SK-N-SH treated with all-trans-retinoic acid at 6 μM for 48 hours (cell line): ENCODE measurements at regions not wholly inside any gene's neighbourhood (a gene's known extent, or its start where the extent isn't known, plus 50 kb on each side); places are given as distances from the start of the nearest gene placed in this dataset.

Experiments used
- ATAC-seq: fragments of 200-7000 bp; cut with Tn5 transposase; 3 replicates; pipeline ENCODE4 v1.9.1; 2020; ENCODE audit warnings: mild to moderate bottlenecking, moderate library complexity
- ARNTL ChIP-seq: fragments of 450-650 bp; formaldehyde crosslinking; IDR thresholded peaks from 2 replicates; pipeline ENCODE4 v1.5.0; 2020; ENCODE audit warnings: low read depth, mild to moderate bottlenecking, moderate library complexity, borderline replicate concordance
- BACH2 ChIP-seq: fragments of 250-450 bp; sonication (Bioruptor Pico); IDR thresholded peaks from 2 replicates; pipeline ENCODE4 v1.9.0; 2021; ENCODE audit warnings: mild to moderate bottlenecking, borderline replicate concordance
- CSDC2 ChIP-seq: fragments of 250-450 bp; sonication (Bioruptor Pico); IDR thresholded peaks from 2 replicates; pipeline ENCODE4 v1.5.0; 2020; ENCODE audit warnings: mild to moderate bottlenecking, moderate library complexity
- CSRNP3 ChIP-seq: fragments of 250-450 bp; sonication (Bioruptor Pico); IDR thresholded peaks from 2 replicates; pipeline ENCODE4 v1.5.1; 2021; ENCODE audit warnings: mild to moderate bottlenecking, moderate library complexity
- ESRRG ChIP-seq: fragments of 250-450 bp; sonication (Bioruptor Pico); IDR thresholded peaks from 2 replicates; pipeline ENCODE4 v1.6.1; 2021; ENCODE audit warnings: mild to moderate bottlenecking
- GLIS3 ChIP-seq: fragments of 250-450 bp; sonication (Bioruptor Pico); IDR thresholded peaks from 2 replicates; pipeline ENCODE4 v1.5.0; 2020; ENCODE audit warnings: mild to moderate bottlenecking, moderate library complexity
- ISL1 ChIP-seq: fragments of 250-450 bp; sonication (Bioruptor Pico); IDR thresholded peaks from 2 replicates; pipeline ENCODE4 v2.1.2; 2022; ENCODE audit warnings: mild to moderate bottlenecking, moderate library complexity
- OSR1 ChIP-seq: fragments of 250-450 bp; sonication (Bioruptor Pico); IDR thresholded peaks from 2 replicates; pipeline ENCODE4 v1.8.0; 2022; ENCODE audit warnings: moderate library complexity, mild to moderate bottlenecking, inconsistent platforms
- PATZ1 ChIP-seq: fragments of 250-450 bp; sonication (Bioruptor Pico); IDR thresholded peaks from 2 replicates; pipeline ENCODE4 v1.8.0; 2020; ENCODE audit warnings: mild to moderate bottlenecking, moderate library complexity, borderline replicate concordance
- POU6F1 ChIP-seq: fragments of 250-450 bp; sonication (Bioruptor Pico); IDR thresholded peaks from 2 replicates; pipeline ENCODE4 v1.8.0; 2021; ENCODE audit warnings: low read depth, mild to moderate bottlenecking, moderate library complexity, borderline replicate concordance
- PPARA ChIP-seq: fragments of 250-450 bp; sonication (Bioruptor Pico); IDR thresholded peaks from 2 replicates; pipeline ENCODE4 v1.5.0; 2020; ENCODE audit warnings: mild to moderate bottlenecking, borderline replicate concordance
- RARB ChIP-seq: fragments of 250-450 bp; sonication (Bioruptor Pico); IDR thresholded peaks from 2 replicates; pipeline ENCODE4 v1.8.0; 2021; ENCODE audit warnings: mild to moderate bottlenecking, moderate library complexity
- SNAI2 ChIP-seq: fragments of 250-450 bp; sonication (Bioruptor Pico); IDR thresholded peaks from 2 replicates; pipeline ENCODE4 v1.5.0; 2020; ENCODE audit warnings: mild to moderate bottlenecking, moderate library complexity
- TCF4 ChIP-seq: fragments of 250-450 bp; sonication (Bioruptor Pico); IDR thresholded peaks from 2 replicates; pipeline ENCODE4 v1.8.0; 2021; ENCODE audit warnings: mild to moderate bottlenecking, moderate library complexity, borderline replicate concordance
- TOX ChIP-seq: fragments of 250-450 bp; sonication (Bioruptor Pico); IDR thresholded peaks from 2 replicates; pipeline ENCODE4 v1.8.0; 2021; ENCODE audit warnings: mild to moderate bottlenecking, moderate library complexity, borderline replicate concordance
- TSHZ2 ChIP-seq: fragments of 250-450 bp; sonication (Bioruptor Pico); IDR thresholded peaks from 2 replicates; pipeline ENCODE4 v1.5.0; 2020; ENCODE audit warnings: mild to moderate bottlenecking, moderate library complexity
- ZC3H10 ChIP-seq: fragments of 250-450 bp; sonication (Bioruptor Pico); IDR thresholded peaks from 2 replicates; pipeline ENCODE4 v1.5.1; 2021; ENCODE audit warnings: mild to moderate bottlenecking, moderate library complexity
- ZFP3 ChIP-seq: fragments of 250-450 bp; sonication (Bioruptor Pico); IDR thresholded peaks from 2 replicates; pipeline ENCODE4 v1.5.0; 2020; ENCODE audit warnings: mild to moderate bottlenecking, moderate library complexity
- ZFP30 ChIP-seq: fragments of 450-650 bp; formaldehyde crosslinking; IDR thresholded peaks from 2 replicates; pipeline ENCODE4 v1.5.0; 2022; ENCODE audit warnings: mild to moderate bottlenecking, moderate library complexity
- ZNF565 ChIP-seq: fragments of 450-650 bp; formaldehyde crosslinking; conservative IDR thresholded peaks from 2 replicates; pipeline ENCODE4 v1.5.0; 2020; ENCODE audit warnings: low read depth, mild to moderate bottlenecking, moderate library complexity
- ZNF70 ChIP-seq: fragments of 450-650 bp; formaldehyde crosslinking; IDR thresholded peaks from 2 replicates; pipeline ENCODE4 v1.5.0; 2020; ENCODE audit warnings: mild to moderate bottlenecking, moderate library complexity
- ZNF8 ChIP-seq: fragments of 450-650 bp; formaldehyde crosslinking; IDR thresholded peaks from 2 replicates; pipeline ENCODE4 v1.5.0; 2020; ENCODE audit warnings: mild to moderate bottlenecking, moderate library complexity

DNA sequence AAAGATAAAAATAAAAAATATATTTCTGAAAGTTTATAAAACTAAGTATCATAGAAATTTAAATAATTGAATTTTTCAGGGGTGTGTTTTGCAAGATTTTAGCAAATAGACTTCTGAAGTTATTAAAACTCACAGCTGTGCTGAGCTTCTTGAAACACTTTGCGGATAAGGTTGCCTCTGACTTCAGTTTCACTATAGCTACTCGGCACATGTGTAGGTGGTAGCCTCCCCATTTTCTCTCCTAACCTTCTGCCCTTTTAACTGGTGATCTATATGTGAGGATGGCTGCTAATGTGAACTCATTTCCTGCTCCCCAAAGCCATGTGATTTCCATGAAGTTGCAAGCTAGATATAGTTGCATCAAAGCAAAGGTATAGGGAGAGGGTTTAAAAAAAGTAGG lies 129.3 kb upstream of the STMND1 start:
- TF ChIP-seq TSHZ2 (CRISPR knock-in tag) (no peak), PPARA (CRISPR knock-in tag) (no peak), CSRNP3 (no peak), ESRRG (CRISPR knock-in tag) (no peak), PATZ1 (CRISPR knock-in tag) (no peak), ZNF8 (no peak), GLIS3 (CRISPR knock-in tag) (no peak), BACH2 (CRISPR knock-in tag) (no peak), RARB (CRISPR knock-in tag) (no peak), ZNF565 (no peak), ZNF70 (CRISPR knock-in tag) (no peak), ARNTL (CRISPR knock-in tag) (no peak), ZFP30 (CRISPR knock-in tag) (no peak), ZC3H10 (no peak), OSR1 (CRISPR knock-in tag) (no peak), TCF4 (CRISPR knock-in tag) (no peak), CSDC2 (no peak), POU6F1 (no peak), TOX (CRISPR knock-in tag) (no peak)
- TF ChIP-seq, all 23 proteins: peak for 0
- ATAC-seq = no peak

- peak; percentile 15; the same call in 1 of the 3 replicates for ATAC-seq
- TF ChIP-seq PATZ1 (CRISPR knock-in tag) (no peak), TCF4 (CRISPR knock-in tag) (no peak), RARB (CRISPR knock-in tag) (no peak), ZC3H10 (no peak), ISL1 (CRISPR knock-in tag) (no peak), TSHZ2 (CRISPR knock-in tag) (no peak), OSR1 (CRISPR knock-in tag) (no peak), SNAI2 (no peak), ZFP30 (CRISPR knock-in tag) (no peak), POU6F1 (no peak), ZNF70 (CRISPR knock-in tag) (no peak), CSRNP3 (no peak), ARNTL (CRISPR knock-in tag) (no peak), ZFP3 (CRISPR knock-in tag) (no peak), CSDC2 (no peak)
These were observed 131.9 kb upstream of the STMND1 start for GRCh38 chr6:16969699-16970655.
